GM08714 (cell line): ENCODE measurements at regions not wholly inside any gene's neighbourhood (a gene's known extent, or its start where the extent isn't known, plus 50 kb on each side); places are given as distances from the start of the nearest gene placed in this dataset.
"Not testable (repeated sequence)": the region's sequence is repeated elsewhere in the genome, so short reads cannot be mapped to it uniquely, and the experiment has no call there.

Experiments
- H3K4me3 ChIP-seq: fragments of 200-500 bp; sonication (Bioruptor generic); 2 replicates; pipeline ENCODE4 v1.5.1; 2014; ENCODE audit warnings: mild to moderate bottlenecking, low read length, inconsistent platforms
- ZNF274 ChIP-seq: IDR thresholded peaks from 2 replicates; pipeline ENCODE4 v1.6.1; 2012; ENCODE audit warnings: mild to moderate bottlenecking, low read depth, low read length

DNA sequence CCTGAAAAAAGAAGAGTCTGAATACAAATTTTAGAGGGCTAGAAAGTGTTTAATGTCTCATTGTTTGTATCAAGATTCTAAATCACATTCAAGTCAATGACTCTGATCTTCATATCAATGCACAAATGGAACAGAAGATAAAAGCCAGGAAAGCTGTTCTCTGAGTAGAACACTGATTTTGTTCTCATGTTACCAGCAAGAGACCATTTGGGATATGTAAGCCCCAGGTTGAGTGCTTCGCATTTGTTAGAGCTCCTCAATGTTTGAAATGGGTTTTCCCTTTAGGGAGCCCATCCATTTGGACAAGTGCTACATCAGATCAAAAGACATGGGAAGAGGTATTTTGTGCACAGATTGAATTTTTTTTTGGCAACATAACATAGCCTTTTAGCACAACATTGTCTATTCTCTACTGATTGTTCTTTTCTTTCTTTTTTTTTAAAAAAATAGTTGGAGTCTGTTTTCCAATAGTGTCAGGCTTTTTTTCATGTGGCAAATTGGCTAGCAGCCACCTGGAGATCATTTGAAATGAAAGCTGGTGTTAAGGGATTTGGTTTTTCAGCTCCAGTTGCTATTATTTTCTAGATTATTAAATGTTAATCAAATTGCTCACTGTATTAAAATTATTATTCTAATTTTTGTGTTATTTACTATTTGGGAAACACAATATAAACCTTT, 74.5 kb upstream of the ZPLD1 start:
- TF ChIP-seq ZNF274 = no peak
- no peak overlapping the region for H3K4me3 ChIP-seq

DNA sequence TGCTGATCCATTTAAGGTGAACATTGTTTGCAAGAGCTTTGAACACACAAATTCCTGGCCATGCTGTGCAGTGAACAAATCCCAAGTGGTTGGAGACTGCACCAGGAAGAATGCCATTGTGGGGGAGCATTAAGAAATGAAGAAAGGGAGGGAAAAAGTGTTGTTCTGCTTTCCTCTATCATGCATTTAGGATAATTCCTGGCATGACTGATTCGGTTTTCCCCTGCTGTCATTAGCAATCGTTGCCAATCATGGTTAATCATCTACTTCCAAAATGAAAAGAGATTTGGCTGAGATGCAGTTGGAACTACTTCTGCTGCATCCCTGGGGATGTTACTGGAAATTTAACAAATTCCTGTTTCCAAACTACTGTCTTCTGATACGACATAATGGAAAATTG, 73.7 kb upstream of the ZPLD1 start:
- no peak for TF ChIP-seq ZNF274
- no peak overlapping the region for H3K4me3 ChIP-seq

DNA sequence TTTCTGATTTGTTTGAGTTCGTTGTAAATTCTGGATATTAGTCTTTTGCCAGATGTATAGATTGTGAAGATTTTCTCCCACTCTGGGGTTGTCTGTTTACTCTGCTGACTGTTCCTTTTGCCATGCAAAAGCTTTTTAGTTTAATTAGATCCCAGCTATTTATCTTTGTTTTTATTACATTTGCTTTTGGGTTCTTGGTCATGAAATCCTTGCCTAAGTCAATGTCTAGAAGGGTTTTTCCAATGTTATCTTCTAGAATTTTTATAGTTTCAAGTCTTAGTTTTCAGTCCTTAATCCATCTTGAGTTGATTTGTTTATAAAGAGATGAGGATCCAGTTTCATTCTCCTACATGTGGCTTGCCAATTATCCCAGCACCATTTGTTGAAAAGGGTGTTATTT, 68.7 kb upstream of the ZPLD1 start:
- H3K4me3 ChIP-seq = not testable (repeated sequence)

DNA sequence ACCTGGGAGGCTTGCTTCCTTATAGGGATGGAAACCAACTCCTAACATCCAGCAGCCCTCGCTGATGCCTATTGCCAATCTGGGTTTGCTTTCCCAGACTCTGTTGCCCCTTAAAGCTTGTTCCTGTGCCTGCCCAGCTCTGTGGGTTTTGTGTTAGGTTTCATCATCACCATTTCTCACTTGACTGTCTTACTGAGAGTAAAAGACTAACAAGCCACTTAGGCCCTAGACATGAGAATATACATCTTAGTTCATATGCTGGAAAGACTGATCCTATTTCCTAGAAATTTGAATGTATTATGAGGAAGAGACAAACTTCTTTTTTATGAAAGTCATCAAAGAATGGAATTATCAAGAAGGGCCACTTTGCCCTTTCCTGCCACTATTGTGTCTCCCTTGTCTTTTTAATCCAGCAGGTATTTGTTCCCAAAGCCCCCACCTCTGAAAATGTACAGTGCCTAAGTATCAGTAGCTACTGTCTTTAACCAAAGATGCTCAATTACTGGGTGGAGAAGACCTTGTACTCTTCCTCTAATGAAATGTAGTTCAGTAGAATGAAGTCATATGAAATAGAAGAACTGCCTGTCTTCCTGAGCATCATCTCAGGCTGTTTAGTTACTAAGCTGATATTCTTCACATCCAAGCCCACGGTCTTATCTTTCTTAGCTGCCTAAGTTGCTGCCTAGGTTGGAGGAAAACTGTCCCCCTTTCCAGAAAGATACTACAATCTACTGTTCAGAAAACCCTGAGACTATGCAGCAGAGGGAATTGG, 59.8 kb upstream of the ZPLD1 start:
- H3K4me3 ChIP-seq = no peak overlapping the region
- no peak for TF ChIP-seq ZNF274

DNA sequence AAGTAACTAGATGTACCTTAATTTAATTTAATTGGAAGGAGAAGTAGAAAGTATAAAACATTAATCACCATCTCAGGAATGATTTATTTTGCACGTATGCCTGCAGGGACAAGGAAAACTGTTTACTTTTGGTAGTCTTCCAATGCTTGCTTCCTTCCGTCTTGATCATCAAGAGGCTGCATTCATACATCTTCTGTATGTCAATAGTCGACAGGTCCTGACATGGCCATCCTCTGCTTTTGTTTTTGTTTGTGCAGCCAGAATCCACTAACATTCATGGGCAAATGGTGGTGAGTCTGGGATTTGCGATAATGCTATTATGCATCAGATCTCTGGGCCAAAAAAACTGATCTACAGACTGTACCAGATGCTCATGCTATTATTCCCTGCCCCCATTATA, 56.6 kb upstream of the ZPLD1 start:
- TF ChIP-seq ZNF274 = no peak
- H3K4me3 ChIP-seq = no peak overlapping the region

DNA sequence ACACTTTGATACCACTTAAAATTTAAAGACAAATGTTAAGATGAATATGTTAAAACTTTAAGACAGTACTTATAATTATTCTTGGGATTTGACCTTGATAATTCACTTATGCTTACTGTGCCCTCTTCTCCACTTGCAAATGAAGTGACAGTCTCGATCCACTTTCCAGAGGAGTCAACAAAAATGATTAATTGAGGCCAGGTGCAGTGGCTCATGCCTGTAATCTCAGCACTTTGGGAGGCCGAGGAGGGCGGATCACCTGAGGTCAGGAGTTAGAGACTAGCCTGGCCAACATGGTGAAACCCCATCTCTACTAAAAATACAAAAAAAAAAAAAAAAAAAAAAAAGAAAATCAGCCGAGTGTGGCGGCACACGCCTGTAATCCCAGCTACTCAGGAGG, 52.6 kb upstream of the ZPLD1 start:
- H3K4me3 ChIP-seq = not testable (repeated sequence)
